GM19438 (cell line): ENCODE measurements at regions not wholly inside any gene's neighbourhood (a gene's known extent, or its start where the extent isn't known, plus 50 kb on each side); places are given as distances from the start of the nearest gene placed in this dataset.

Source experiments
- ATAC-seq: cut with Tn5 transposase; IDR thresholded peaks from one replicate; pipeline ENCODE4 v1.9.1; 2021; ENCODE audit warnings: low read depth; ENCODE audit not compliant: unreplicated experiment

DNA sequence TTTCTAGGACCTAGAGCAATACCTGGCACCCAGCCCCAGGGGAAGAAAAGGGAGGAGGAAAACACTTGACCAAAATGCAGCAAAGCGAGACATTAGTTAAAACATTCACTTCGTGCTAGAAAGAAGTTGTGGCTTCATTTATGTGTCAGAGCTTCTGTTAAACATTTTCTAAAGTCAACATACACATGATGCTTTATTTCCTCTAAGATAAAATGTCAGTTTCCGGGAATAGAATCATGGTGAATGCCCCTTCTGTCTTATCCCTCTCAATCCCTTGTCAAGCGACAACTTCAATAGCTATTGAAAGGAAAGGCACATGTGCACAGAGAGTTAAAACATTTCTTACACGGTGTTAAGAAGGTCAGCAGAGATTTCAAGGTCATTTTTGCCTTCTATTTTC is 404.6 kb upstream of the CWC22 start:
- ATAC-seq: peak; percentile 90

DNA sequence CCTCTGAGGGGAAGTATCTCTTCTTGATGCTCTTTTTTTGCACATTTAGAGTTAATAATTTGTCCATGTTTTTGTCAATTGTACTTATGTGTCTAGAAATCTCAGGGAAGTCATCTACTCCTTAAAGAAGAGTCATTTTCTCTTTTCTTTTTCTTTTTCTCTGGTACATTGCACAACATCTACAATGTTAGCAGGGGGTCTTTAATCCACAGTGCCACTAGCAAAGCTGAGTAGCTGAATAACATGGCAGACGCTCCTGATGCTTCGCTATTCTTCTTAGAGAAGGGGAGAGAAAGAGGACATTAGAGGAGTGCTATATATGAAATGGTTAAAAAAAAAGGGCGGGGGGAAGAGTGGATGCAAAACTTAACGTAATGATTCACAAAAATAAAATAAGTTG is 399.6 kb upstream of the CWC22 start:
- ATAC-seq: no peak

DNA sequence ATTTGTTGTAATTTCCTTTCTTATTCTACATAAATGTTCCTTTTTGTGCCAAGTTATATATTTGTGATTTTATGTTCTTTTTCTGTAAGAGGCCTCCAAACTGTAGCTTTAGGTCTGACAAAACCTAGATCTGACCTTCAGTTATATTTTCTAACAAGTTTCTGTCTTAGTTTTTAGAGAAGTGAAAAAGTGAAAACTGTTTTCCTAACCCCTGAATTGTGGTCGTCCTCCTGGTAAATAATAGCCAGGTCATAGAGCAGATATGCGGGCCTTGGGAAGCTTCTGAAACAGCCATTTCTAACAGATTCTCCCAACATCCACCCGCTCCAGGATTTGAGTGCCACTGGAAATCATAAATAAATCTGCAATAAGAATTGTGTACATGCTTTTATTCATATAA is 398.4 kb upstream of the CWC22 start:
- peak; percentile 70 for ATAC-seq

DNA sequence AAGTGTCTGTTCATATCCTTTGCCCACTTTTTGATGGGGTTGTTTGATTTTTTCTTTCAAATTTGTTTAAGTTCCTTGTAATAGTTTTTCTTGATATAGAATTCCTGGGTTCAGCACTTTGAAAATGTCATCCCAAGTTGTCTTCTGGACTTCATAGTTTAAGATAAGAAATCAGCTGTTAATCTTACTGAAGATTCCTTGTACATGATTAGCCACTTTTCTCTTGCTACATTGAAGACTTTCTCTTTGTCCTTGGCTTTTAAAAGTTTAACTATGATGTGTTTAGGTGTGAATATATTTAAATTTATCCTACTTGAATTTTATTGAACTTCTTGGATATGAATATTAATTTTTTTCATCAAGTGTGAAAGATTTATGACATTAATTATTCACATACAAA is 387.2 kb upstream of the CWC22 start:
- no peak for ATAC-seq

DNA sequence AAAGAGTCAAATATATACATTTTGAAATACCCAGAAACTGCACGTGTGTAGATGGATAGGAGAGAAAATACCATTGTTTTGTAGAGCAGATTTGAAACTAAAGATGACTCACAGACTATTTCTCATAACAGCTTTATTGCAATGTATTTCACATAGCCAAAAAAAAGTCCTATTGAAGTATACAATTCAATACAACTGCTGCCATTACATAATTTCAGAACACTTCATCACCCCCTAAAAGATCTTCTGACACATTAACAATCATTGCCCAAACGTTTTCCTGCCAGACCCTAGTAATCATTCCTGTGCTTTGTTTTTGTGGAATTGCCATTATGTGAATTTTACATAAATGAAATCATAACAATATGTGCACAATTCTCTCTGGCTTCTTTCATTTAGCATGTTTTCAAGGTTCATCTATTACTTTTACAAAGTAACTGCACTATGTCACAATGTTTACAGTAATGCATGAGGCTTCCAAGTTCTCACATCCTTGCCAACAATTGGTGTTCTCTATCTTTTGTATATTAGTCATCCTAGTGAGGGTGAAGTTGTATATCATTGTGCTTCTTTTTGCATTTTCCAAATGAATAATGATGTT is 378.6 kb upstream of the CWC22 start:
- no peak for ATAC-seq

DNA sequence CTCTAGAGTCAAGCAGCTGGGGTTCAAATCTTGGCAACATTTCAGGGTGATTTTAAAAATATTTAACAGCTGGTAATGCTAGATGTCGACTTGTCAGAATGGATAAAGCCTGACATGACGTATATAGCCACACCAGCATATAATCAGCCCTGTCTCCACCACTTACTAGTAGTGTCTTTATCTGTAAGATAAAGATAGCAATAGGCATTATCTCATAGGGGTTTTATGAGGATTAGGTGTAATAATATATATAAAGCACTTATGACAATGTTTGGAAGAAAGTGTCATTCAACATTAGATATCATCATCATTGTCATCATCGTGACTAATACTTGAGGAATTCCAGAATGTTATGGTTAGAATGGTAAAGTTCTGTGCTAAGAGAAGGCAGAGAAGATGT is 369.0 kb upstream of the CWC22 start:
- ATAC-seq: no peak

DNA sequence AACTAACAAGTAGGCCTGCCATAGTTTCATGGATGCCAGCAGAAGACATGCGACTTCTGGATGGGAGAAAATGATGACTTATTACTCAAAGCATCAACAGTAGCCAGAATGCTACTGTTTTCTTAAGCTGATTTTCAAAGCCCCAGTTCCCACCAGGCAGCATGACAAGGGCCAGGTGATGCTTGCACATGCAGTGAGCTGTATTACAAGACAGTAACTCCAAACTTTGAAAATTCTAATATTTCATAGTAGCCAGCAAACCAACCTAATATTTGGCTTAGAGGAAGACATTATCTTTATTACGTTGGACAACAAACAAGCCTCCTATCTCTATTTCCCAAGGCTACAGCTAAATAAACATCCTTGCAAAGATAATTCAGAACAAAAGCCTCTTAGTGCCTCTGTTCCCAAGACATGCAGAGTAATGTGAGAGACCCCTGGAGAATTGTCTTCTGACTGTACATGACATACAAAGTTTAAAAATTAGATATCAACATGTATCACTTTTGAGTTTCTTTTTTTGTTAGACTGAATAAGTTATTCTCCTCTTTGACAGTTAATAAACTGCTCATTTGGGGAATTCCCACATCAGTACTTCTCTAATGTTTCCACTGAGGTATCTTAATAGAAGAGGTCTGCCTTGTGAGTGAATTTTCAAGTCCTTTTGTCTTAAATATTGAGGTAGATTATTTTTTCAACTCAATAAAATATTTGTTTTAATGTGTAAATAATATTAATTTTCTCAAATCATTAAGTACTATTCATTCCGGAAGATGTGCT is 367.6 kb upstream of the CWC22 start:
- ATAC-seq: no peak

DNA sequence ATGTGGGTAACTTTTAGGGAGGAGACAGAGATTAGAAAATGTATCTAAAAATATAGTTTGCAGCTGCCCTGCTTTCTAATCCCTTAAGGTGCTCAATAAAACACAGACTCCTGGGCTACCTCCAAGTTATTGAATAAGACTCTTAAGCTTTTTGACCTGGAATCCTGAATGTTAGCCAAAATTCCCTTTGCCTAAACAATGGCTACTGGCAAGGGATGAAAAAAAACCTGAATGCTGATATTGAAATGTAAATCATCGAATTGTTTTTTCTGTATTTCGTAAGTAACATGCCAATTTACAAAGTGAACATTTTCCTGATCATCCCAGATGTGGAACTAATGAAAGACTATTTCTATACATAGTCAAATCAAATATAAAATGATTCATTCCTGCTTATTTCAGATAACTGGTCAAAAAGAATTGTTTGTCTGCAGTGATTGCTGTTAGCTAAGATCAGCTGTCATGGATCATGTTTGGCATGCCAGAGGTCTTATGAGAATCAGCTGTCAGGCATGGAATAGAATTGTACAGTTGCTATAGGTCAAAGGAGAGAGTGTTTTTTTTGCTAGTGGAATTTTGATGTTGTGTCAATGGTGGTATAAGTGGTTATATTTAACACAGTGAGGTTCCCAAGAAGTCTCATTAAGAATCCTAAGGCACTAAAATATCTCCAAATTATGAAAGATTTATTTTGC is 363.6 kb upstream of the CWC22 start:
- ATAC-seq: no peak

DNA sequence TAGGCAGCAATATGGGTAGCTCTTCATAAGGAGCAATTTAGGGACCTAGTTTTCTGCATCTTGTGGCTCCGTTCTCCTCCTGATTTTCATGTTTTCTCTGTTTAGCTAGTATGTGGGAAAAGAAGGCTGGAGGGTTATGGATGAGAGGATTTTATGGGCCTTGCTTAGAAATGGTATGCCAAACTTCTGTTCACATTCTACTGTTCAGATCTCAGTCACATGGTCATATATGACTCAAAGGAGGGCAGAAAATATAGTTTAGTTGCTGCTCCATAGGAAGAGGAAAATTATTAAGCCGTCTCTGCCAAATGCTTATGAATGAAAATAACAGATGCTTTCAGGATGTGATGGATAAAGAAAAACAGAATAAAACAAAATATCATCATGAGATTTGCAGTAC is 361.8 kb upstream of the CWC22 start:
- no peak for ATAC-seq

DNA sequence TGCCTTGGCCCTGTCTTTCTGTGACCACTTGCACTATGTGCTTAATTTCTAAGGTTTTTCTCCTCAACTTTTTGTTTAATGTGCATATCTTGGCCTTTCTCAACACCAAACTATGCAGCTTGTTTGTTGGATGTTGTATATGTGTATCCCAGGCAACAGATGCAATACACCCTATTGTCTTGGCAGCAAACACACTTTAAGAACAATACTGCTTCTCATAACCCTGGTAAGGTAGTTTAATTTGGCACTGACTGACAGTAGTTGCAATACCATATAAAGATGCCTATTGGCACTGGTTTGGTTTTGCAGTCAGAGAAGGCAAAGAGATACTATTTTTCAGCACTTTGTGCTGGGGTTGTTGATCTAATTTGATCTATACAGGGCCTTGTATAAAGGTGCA is 360.7 kb upstream of the CWC22 start:
- ATAC-seq: no peak

DNA sequence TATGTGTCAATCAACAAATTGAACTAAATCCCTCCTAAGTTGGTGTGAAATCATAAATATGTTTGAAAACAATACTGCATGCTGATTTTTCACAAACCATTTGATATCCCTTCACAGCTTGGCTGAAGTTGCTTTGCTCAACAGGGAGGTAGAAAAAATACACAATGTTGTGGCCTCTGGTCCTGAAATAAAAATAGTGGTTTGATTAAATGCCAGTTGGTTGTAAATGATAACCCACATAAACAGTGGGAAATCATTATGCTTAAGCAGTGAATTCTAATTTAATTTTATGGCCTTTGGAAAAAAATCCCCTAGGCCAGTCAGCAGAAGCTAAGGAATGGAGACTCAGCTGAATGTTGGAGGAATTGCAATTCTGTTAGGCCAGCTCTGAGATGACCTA is 359.4 kb upstream of the CWC22 start:
- ATAC-seq: no peak

DNA sequence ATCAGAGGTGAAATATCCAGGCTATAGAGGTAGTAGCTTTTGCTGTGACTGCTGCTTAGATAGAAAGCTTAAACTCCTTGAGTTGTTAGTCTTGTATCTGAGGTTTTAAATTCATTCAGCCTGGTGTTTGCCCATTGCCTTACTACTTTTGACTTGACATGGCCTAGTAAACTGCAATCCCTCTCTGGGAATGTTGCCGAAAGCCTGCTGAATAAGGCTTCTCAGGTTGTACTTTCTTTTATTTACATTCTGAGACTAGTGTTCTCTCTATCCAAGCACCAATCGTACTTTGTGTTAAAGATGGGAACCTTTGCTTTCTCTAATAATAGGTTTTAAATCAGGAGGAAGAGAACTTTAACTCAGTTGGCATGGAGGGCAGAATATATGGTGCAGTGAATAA is 357.6 kb upstream of the CWC22 start:
- ATAC-seq: no peak

DNA sequence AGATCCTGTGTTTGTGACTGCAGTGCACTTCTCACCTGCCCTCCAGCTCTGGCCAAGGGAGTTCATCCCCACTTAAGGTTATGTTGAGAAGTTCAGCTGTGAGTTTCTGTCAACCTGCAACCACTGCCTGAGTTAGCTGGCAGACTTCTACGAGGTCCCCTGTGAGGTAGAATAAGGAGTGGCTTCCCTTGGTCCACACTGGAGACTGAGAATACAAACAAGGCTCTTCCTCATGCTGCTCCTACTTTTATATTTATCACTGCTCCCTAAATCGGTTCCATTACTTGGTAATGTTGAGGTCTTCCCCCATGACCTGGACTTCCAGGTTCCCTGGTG is 353.2 kb upstream of the CWC22 start:
- peak; percentile 39 for ATAC-seq

DNA sequence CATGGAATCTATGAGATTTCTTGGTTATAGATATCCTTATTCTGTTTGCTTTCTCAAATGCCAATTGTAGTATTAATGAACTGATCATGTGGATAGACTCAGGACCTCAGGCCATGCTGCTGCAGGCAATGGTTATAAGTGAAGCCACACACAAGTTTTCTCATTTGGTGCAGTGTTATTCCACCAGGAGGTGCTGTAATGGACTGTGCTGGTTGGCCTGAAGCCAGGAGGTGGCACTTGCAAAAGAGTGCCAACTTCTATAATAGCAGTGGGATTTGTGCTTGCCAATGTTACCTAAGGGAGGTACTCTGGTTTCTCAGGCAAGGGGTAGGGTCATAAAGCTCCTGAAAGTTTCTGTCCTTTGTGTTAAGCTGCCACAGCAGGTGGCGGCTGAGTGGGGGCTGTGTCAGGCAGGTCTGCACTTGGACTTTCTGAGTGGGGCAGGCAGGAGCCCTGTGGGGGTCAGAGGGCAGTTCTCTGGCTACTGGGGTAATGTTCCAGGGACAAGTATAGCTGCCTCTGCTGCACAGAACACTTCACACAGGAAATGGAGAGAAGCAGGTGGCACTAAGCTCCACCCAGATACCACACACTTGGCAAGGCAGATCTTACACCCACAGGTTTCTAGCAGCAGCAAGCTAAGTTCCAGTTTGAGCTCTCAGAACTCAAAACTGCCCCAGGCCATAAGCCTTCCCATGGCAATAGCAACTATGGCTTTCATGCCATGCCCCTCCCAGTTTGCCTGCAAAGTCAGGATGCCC is 352.6 kb upstream of the CWC22 start:
- peak; percentile 91 for ATAC-seq

DNA sequence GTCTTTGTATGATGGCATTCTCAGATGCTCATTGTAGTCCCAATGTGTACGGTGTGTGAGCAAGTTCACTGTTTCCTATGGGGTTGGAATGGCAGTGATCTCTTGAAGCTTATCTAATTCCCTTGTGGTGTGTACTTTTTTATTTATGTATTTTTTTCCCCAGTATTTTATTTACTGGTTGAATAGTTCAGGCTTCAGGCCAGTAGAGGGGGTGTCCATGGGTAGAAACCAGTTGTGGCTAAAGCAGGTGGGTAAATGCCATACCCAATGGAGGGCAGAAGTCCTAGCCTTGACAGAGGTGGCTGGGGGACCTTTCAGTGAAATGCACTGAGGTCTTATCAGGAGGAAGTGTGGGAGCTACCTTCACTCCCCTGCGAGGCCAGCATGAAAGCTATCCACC is 351.4 kb upstream of the CWC22 start:
- ATAC-seq: no peak

DNA sequence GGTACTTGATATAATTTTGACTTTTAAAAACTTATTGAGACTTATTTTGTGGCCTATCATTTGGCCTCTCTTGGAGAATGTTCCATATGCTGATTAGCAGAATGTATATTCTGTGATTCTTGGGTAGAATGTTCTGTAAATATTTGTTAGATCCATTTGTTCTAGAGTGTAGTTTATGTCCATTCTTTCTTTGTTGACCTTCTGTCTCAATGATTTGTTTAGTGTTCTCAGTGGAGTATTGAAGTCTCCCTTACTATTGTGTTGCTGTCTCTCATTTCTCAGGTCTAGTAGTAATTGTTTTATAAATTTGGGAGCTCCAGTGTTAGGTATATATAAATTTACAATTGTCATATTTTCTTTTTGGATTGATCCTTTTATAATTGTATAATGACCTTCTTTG is 349.6 kb upstream of the CWC22 start:
- no peak for ATAC-seq

DNA sequence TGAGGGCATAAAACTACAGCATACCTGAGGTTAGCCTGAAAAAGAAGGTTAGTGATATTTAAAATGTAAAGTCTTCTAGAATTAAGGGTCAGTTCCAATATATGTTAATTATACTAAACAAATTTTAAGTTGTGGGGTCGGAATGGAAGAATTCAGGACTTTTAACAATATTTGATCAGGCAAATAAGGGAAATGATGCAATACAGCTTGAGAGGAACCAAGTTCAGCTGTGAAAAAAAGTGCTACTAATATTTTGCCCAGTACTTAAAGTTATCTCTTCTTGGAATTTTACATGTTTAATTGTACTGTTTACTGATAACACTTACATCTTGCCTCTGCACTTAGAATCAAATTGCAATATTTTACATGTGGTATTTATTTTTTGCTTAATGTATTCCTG is 345.5 kb upstream of the CWC22 start:
- no peak for ATAC-seq

DNA sequence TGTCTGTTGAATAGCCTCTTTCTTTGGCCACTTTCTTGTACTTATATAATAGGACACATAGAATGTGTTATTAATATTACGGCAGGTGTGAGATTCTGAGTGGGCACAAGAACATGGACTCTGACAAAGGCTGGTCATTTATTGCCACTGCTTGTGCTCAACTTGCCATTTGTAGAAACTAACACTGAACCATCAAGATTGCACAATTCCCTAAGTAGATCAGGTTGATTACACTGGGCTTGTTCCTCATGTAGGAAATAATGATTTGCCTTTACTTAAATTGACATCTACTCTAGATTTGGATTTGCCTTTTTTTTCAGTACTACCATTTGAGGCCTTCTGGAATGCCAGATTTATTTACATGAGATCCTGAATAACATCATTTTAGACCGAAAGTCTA is 342.7 kb upstream of the CWC22 start:
- ATAC-seq: no peak

DNA sequence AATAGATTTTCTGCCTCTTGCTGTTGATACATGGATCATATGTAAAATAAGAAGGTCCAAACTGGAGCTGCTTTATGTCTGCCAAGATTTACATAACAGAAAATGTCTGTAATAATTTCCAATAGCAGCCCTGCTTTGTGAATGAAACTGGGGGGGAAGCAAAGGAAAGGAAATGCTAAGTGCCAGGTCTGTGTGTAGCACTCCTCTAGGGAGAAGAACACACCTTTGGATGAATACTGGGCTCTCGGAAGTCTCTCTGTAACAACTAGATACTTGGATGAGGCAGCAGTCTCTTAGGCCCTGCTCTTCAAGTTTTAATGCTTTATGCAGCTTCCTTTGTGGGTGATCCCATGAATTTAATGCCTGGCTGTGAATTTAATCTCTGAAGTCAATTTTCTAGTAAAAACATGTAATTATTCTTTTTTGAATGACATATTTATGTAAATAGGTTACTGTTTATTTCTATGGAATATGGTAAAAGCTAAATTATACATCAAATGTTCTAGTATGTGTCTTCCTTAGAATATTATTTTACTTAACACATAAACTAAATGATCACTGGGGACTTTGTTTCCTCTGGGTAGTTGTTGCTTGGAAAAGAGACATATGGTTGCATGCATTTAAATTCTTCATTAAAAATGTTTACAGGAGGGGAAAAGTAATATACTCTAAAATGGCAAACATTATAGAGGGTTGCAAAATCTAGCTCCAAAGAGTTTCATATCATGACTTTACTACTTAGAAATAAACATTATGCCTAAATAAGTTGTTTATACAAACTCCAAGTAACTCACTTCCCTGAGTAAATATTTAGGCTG is 336.6 kb upstream of the CWC22 start:
- no peak for ATAC-seq

DNA sequence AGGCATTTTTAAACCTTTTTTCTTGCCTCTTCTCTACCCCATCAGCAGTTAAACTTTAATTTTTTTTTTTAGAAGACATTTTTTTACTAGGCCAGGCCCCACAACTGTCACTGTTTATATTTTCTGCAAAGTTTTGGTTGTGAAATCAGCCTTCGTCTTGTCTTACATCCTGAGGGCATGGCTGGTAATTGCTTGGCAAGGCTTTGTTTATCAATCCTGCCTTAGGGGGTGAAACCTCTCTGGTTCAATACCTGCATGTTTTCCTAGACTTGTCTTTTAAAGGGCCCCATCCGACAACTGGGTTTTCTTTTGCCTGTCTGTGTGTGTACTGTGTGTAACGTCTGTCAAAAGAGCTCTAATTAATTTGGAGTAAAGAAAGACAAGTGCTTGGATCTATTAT is 330.0 kb upstream of the CWC22 start:
- ATAC-seq: no peak

DNA sequence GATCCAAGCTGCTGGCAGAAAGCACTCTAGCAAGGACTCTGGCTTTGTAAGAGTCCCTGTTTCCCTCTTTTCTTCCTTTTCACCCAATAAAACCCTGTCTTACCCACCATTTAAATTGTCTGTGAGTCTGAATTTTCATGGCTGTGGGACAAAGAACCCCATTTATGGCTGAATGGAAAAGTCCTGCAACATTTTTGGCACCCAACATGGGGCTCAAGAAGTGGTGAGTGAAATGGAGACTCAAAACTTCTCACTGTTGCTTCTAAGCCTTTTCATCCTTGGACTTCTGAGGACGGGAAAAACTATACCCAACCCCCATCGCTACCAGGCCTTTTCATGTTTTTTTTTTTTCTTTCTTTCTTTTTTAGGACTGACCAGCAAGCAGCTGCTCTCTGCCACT is 329.5 kb upstream of the CWC22 start:
- no peak for ATAC-seq
